SH-SY5Y (cell line): ENCODE measurements at regions not wholly inside any gene's neighbourhood (a gene's known extent, or its start where the extent isn't known, plus 50 kb on each side); places are given as distances from the start of the nearest gene placed in this dataset.

Source experiments
- GATA2 ChIP-seq: IDR thresholded peaks from 2 replicates; pipeline ENCODE4 v1.6.1; 2011; ENCODE audit warnings: mild to moderate bottlenecking, low read depth, low read length
- GATA3 ChIP-seq: IDR thresholded peaks from 2 replicates; pipeline ENCODE4 v1.6.1; 2011; ENCODE audit warnings: low read depth, mild to moderate bottlenecking, low read length, moderate library complexity

DNA sequence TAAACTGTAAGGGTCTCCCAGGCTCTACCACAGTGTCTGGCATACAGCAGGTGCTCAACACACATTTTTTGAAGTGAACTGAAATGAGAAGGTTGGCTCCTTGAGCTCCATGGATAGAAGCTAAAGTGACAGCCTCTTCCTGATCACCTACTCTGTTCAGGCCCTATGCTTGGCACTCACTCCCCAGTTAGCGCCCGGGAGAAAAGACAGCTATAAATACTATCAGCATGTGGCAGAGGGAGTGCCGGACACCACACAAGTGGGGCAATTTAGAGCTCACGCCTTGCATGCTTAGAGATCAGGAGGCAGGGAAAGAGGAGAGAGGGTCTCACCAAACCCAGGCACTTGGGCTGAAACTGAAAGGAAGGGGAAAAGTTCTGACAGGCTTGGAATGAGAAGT is 195.5 kb downstream of the BUD13 start:
- TF ChIP-seq GATA2, result no peak
- no peak for TF ChIP-seq GATA3
